H1 (cell line): ENCODE measurements at regions not wholly inside any gene's neighbourhood (a gene's known extent, or its start where the extent isn't known, plus 50 kb on each side); places are given as distances from the start of the nearest gene placed in this dataset.

Source experiments
- CTCF ChIA-PET: fragments of 300-600 bp; sonication (Branson Sonifier 250); formaldehyde crosslinking; loops from one replicate; lab custom pipeline; 2021; ENCODE audit not compliant: partially characterized antibody; lab: Charles Lee
- POLR2A ChIA-PET: fragments of 300-600 bp; sonication (Branson Sonifier 250); formaldehyde crosslinking; loops from one replicate; lab custom pipeline; 2021; ENCODE audit warnings: inconsistent platforms; ENCODE audit not compliant: partially characterized antibody; lab: Charles Lee
- DNase-seq, 2 experiments: peaks; one replicate each; pipeline versions ENCODE4 v3.0.0 to v3.0.0-alpha.2; 2010 to 2022; ENCODE audit warnings: low spot score in 2 of 2, low read depth in 1 of 2, mixed read lengths in 1 of 2
- FAIRE-seq: peaks from 2 replicates; lab custom pipeline; 2011; peaks lifted over from hg19 to GRCh38; lab: Jason Lieb, UNC
- H2AFZ ChIP-seq: 2 replicates; pipeline ENCODE4 v1.8.1; 2012; ENCODE audit warnings: low read length, inconsistent platforms
- H2AK5ac ChIP-seq: 2 replicates; pipeline ENCODE4 v1.6.1; 2013; ENCODE audit warnings: low read depth, low read length
- H2BK120ac ChIP-seq: replicated peaks from 2 replicates; pipeline ENCODE3; 2013; ENCODE audit warnings: low read depth, low read length, inconsistent platforms
- H2BK12ac ChIP-seq: 2 replicates; pipeline ENCODE4 v1.6.1; 2013; ENCODE audit warnings: low read depth, low read length
- H2BK15ac ChIP-seq: 2 replicates; pipeline ENCODE4 v1.6.1; 2013; ENCODE audit warnings: low read length
- H2BK20ac ChIP-seq: 2 replicates; pipeline ENCODE4 v1.6.1; 2013; ENCODE audit warnings: low read length
- H2BK5ac ChIP-seq: 2 replicates; pipeline ENCODE4 v1.6.1; 2013; ENCODE audit warnings: low read depth, low read length
- H3K14ac ChIP-seq: 2 replicates; pipeline ENCODE4 v1.6.1; 2013; ENCODE audit warnings: inconsistent platforms; ENCODE audit not compliant: insufficient read length
- H3K18ac ChIP-seq: 2 replicates; pipeline ENCODE4 v1.6.1; 2013; ENCODE audit warnings: low read length; ENCODE audit errors: extremely low read depth
- H3K23ac ChIP-seq: 2 replicates; pipeline ENCODE4 v1.6.1; 2013; ENCODE audit warnings: inconsistent platforms; ENCODE audit not compliant: insufficient read length
- H3K23me2 ChIP-seq: 2 replicates; pipeline ENCODE4 v1.6.1; 2013; ENCODE audit warnings: low read depth, low read length
- H3K27ac ChIP-seq: 2 replicates; pipeline ENCODE4 v1.6.1; 2011; ENCODE audit warnings: low read depth, low read length, inconsistent platforms
- H3K27me3 ChIP-seq, 4 experiments: replicated peaks in 1 of 4; 1 replicate in 1 of 4; 2 replicates in 3 of 4; pipeline versions ENCODE4 v1.6.1 to v1.8.1; 2011 to 2013; ENCODE audit warnings: low read length in 3 of 4, mild to moderate bottlenecking in 3 of 4, inconsistent platforms in 2 of 4, mixed read lengths in 2 of 4, moderate library complexity in 1 of 4; ENCODE audit not compliant: control insufficient read depth in 3 of 4, insufficient read depth in 3 of 4; ENCODE audit errors: extremely low read depth in 1 of 4
- H3K36me3 ChIP-seq, 4 experiments: 2 replicates each; pipeline versions ENCODE4 v1.6.1 to v1.8.1; 2011 to 2013; ENCODE audit warnings: mild to moderate bottlenecking in 4 of 4, low read length in 3 of 4, moderate library complexity in 2 of 4, control low read depth in 1 of 4, inconsistent platforms in 1 of 4; ENCODE audit not compliant: insufficient read depth in 4 of 4, control insufficient read depth in 2 of 4
- H3K4ac ChIP-seq: replicated peaks from 2 replicates; pipeline ENCODE3; 2013; ENCODE audit warnings: low read length, low read depth, mixed read lengths, inconsistent platforms; ENCODE audit not compliant: insufficient read length
- H3K4me1 ChIP-seq, 4 experiments: replicated peaks in 1 of 4; 1 replicate in 1 of 4; 2 replicates in 3 of 4; pipeline versions ENCODE4 v1.6.1 to v1.8.1; 2011 to 2013; ENCODE audit warnings: low read length in 3 of 4, inconsistent platforms in 2 of 4, mixed read lengths in 1 of 4; ENCODE audit not compliant: insufficient read depth in 4 of 4, control insufficient read depth in 3 of 4
- H3K4me2 ChIP-seq, 2 experiments: 2 replicates each; pipeline versions ENCODE4 v1.6.1 to v1.8.1; 2011 to 2013; ENCODE audit warnings: low read depth in 2 of 2, low read length in 2 of 2, control low read depth in 1 of 2, inconsistent platforms in 1 of 2, mild to moderate bottlenecking in 1 of 2; ENCODE audit not compliant: insufficient read depth in 1 of 2
- H3K4me3 ChIP-seq, 4 experiments: fragments of 200-600, 300-600 bp in 1 of 4; sonication (generic), shearing (Covaris generic), sonication (Bioruptor Twin) in 1 of 4; 2 replicates each; pipeline versions ENCODE4 v1.5.1 to v1.8.1; 2011 to 2016; ENCODE audit warnings: low read length in 4 of 4, low read depth in 3 of 4, control low read depth in 2 of 4, inconsistent platforms in 2 of 4, mild to moderate bottlenecking in 2 of 4, mixed read lengths in 1 of 4, moderate library complexity in 1 of 4; ENCODE audit not compliant: insufficient read depth in 2 of 4; ENCODE audit errors: extremely low read depth in 1 of 4
- H3K56ac ChIP-seq: replicated peaks from 2 replicates; pipeline ENCODE3; 2013; ENCODE audit warnings: low read depth, mild to moderate bottlenecking, mixed read lengths, low read length, inconsistent platforms; ENCODE audit not compliant: insufficient read length
- H3K79me1 ChIP-seq: 2 replicates; pipeline ENCODE4 v1.6.1; 2013; ENCODE audit warnings: low read depth, low read length, control low read depth
- H3K79me2 ChIP-seq, 2 experiments: 2 replicates each; pipeline versions ENCODE4 v1.6.1 to v1.8.1; 2012 to 2013; ENCODE audit warnings: low read length in 2 of 2, mild to moderate bottlenecking in 2 of 2, inconsistent platforms in 1 of 2; ENCODE audit not compliant: insufficient read depth in 2 of 2, control insufficient read depth in 1 of 2
- H3K9ac ChIP-seq, 4 experiments: replicated peaks in 1 of 4; 1 replicate in 1 of 4; 2 replicates in 3 of 4; pipeline versions ENCODE4 v1.6.1 to v1.8.1; 2011 to 2013; ENCODE audit warnings: low read depth in 3 of 4, low read length in 3 of 4, control low read depth in 2 of 4, mild to moderate bottlenecking in 2 of 4, moderate library complexity in 2 of 4, inconsistent platforms in 1 of 4; ENCODE audit errors: extremely low read depth in 1 of 4
- H3K9me3 ChIP-seq, 2 experiments: 2 replicates each; pipeline versions ENCODE4 v1.6.1 to v1.8.1; 2012 to 2013; ENCODE audit warnings: mild to moderate bottlenecking in 2 of 2, moderate library complexity in 2 of 2, control low read depth in 1 of 2, inconsistent platforms in 1 of 2, low read depth in 1 of 2, low read length in 1 of 2, mixed read lengths in 1 of 2; ENCODE audit not compliant: insufficient read depth in 2 of 2
- H4K20me1 ChIP-seq, 2 experiments: replicated peaks in 1 of 2; 2 replicates each; pipeline versions ENCODE3 to v1.8.1; 2011 to 2013; ENCODE audit warnings: inconsistent platforms in 2 of 2, low read length in 2 of 2, mild to moderate bottlenecking in 1 of 2; ENCODE audit not compliant: insufficient read depth in 2 of 2, control insufficient read depth in 1 of 2
- H4K5ac ChIP-seq: 2 replicates; pipeline ENCODE4 v1.6.1; 2013; ENCODE audit warnings: low read length, low read depth, mixed read lengths, inconsistent platforms; ENCODE audit not compliant: insufficient read length
- H4K8ac ChIP-seq: 2 replicates; pipeline ENCODE4 v1.8.0; 2013; ENCODE audit warnings: mild to moderate bottlenecking, moderate library complexity, low read length, inconsistent platforms; ENCODE audit not compliant: insufficient read depth; ENCODE audit errors: extremely low read depth
- H4K91ac ChIP-seq: replicated peaks from 2 replicates; pipeline ENCODE3; 2013; ENCODE audit warnings: low read length, mixed read lengths, inconsistent platforms; ENCODE audit not compliant: insufficient read length
- ATF2 ChIP-seq: IDR thresholded peaks from 2 replicates; pipeline ENCODE4 v1.6.1; 2012; ENCODE audit warnings: low read length, inconsistent platforms
- CBX5 ChIP-seq: fragments of 300-800, 300-1000 bp; sonication (generic); IDR thresholded peaks from 2 replicates; pipeline ENCODE4 v1.7.1; 2016; ENCODE audit warnings: antibody characterized with exemption, low read length, low read depth
- E2F6 ChIP-seq: IDR thresholded peaks from 2 replicates; pipeline ENCODE4 v1.6.1; 2012; ENCODE audit warnings: inconsistent platforms
- GABPA ChIP-seq: IDR thresholded peaks from 2 replicates; pipeline ENCODE4 v1.6.1; 2011; ENCODE audit warnings: mild to moderate bottlenecking, low read length, moderate library complexity, borderline replicate concordance; ENCODE audit not compliant: insufficient read depth
- MAX ChIP-seq: IDR thresholded peaks from 2 replicates; pipeline ENCODE4 v1.6.1; 2012; ENCODE audit warnings: inconsistent platforms
- NRF1 ChIP-seq: IDR thresholded peaks from 2 replicates; pipeline ENCODE4 v1.6.1; 2011; ENCODE audit warnings: mild to moderate bottlenecking, low read depth, low read length, improper control_type of control experiment
- SIX5 ChIP-seq: IDR thresholded peaks from 2 replicates; pipeline ENCODE4 v1.6.1; 2011; ENCODE audit warnings: mild to moderate bottlenecking, low read depth, low read length
- SP1 ChIP-seq: IDR thresholded peaks from 2 replicates; pipeline ENCODE4 v1.6.1; 2011; ENCODE audit warnings: low read depth, low read length
- TAF1 ChIP-seq: IDR thresholded peaks from 2 replicates; pipeline ENCODE4 v1.6.1; 2011; ENCODE audit warnings: mild to moderate bottlenecking, low read depth, low read length
- TCF12 ChIP-seq: IDR thresholded peaks from 2 replicates; pipeline ENCODE4 v1.6.1; 2011; ENCODE audit warnings: low read depth, mild to moderate bottlenecking, low read length
- WGBS, 2 experiments: shearing (Covaris generic) in 1 of 2; methylation state at CpG; one replicate each; pipeline versions ENCODE4 v1.1.6 to v1.1.7; 2013 to 2015; ENCODE audit warnings: low lambda C conversion rate in 2 of 2, mixed read lengths in 2 of 2, inconsistent platforms in 1 of 2, low coverage in 1 of 2, missing lambda C conversion rate in 1 of 2; ENCODE audit not compliant: insufficient replicate concordance in 2 of 2, insufficient coverage in 1 of 2, insufficient read length in 1 of 2; ENCODE audit errors: extremely low coverage in 1 of 2, missing lambda C conversion rate in 1 of 2; 5-methylcytosine and 5-hydroxymethylcytosine counted together

- no peak overlapping the region for H2BK5ac ChIP-seq
- H3K4ac ChIP-seq = no peak overlapping the region
- H3K9ac ChIP-seq = no peak overlapping the region
- no peak overlapping the region for H2BK15ac ChIP-seq
- H3K4me1 ChIP-seq = peaks cover 0 to 2% (median under 1%) of the 10 kb centered on the region in 4 experiments; a peak in 3 of 7 replicates
- no peaks in the 10 kb centered on the region for H3K79me1 ChIP-seq
- H3K79me2 ChIP-seq = no peaks in the 10 kb centered on the region
- no peak for DNase-seq
- H2BK12ac ChIP-seq = no peak overlapping the region
- no peak overlapping the region for H2AFZ ChIP-seq
- peaks cover 4% of the 10 kb centered on the region; the same call in 1 of the 2 replicates for H3K23me2 ChIP-seq
- H2BK120ac ChIP-seq = no peak overlapping the region
- H4K91ac ChIP-seq = no peak overlapping the region
- no peak for TF ChIP-seq SP1
- TF ChIP-seq CBX5 = no peak
- no peak for TF ChIP-seq SIX5
- no peak for TF ChIP-seq ATF2
- TF ChIP-seq E2F6 = no peak
- no peak for TF ChIP-seq MAX
- TF ChIP-seq GABPA = no peak
- no peak for TF ChIP-seq NRF1
- no peak for TF ChIP-seq TAF1
- no peak for TF ChIP-seq TCF12
- TF ChIP-seq, all 59 proteins: peak for 0
- H3K56ac ChIP-seq = no peak overlapping the region
- H3K23ac ChIP-seq = no peak overlapping the region
- FAIRE-seq = no peak
- H3K27me3 ChIP-seq = no peaks in the 10 kb centered on the region; a peak in 2 of 7 replicates
- WGBS, 2 experiments = 87% methylated on average over 9 of the region's 9 CpGs; no CpG with 5 or more reads in 1 of the 2 experiments
- H3K4me2 ChIP-seq = no peak overlapping the region
- no peaks in the 10 kb centered on the region for H3K9me3 ChIP-seq
- H4K5ac ChIP-seq = no peak overlapping the region
- H4K20me1 ChIP-seq = no peaks in the 10 kb centered on the region
- H4K8ac ChIP-seq = no peak overlapping the region
- H3K14ac ChIP-seq = no peak overlapping the region
- no peak overlapping the region for H2AK5ac ChIP-seq
- no peaks in the 10 kb centered on the region for H3K36me3 ChIP-seq
- H3K4me3 ChIP-seq = no peak overlapping the region
- no peak overlapping the region for H3K18ac ChIP-seq
- H2BK20ac ChIP-seq = no peak overlapping the region
- no peak overlapping the region for H3K27ac ChIP-seq
- CTCF ChIA-PET = interaction anchor here (0.8 to 3.9 kb wide), 9 partner anchors 10 to 251 kb away, joined by 3 to 35 read pairs (median 4); no protein-coding TSS in a partner anchor
- POLR2A ChIA-PET = no interaction called here
Observed at GRCh38 chr19:29012457-29012856, 200.5 kb downstream of the UQCRFS1 start.
